ENCODE measurements at regions not wholly inside any gene's neighbourhood (a gene's known extent, or its start where the extent isn't known, plus 50 kb on each side); places are given as distances from the start of the nearest gene placed in this dataset.

GRCh38 chr2:857937-858336 is 92.7 kb upstream of the SNTG2 start:
- DNase-seq = no peak

- DNase-seq = no peak
Observed at GRCh38 chr2:857081-857480, 93.6 kb upstream of the SNTG2 start.

GRCh38 chr2:856456-856855 is 94.2 kb upstream of the SNTG2 start:
- no peak for DNase-seq

GRCh38 chr2:856041-856440 is 94.6 kb upstream of the SNTG2 start:
- no peak for DNase-seq

GRCh38 chr2:855177-855576 is 95.5 kb upstream of the SNTG2 start:
- no peak for DNase-seq

- DNase-seq = peak; percentile 16
Observed at GRCh38 chr2:854460-854859, 96.2 kb upstream of the SNTG2 start.

GRCh38 chr2:853203-853870 is 97.3 kb upstream of the SNTG2 start:
- DNase-seq = no peak

GRCh38 chr2:852168-852567 is 98.5 kb upstream of the SNTG2 start:
- no peak for DNase-seq

GRCh38 chr2:851680-852079 is 99.0 kb upstream of the SNTG2 start:
- DNase-seq = no peak

GRCh38 chr2:851078-851477 is 99.6 kb upstream of the SNTG2 start:
- no peak for DNase-seq

- no peak for DNase-seq
Observed at GRCh38 chr2:850429-850828, 100.2 kb upstream of the SNTG2 start.

GRCh38 chr2:848099-848498 is 102.5 kb upstream of the SNTG2 start:
- no peak for DNase-seq

GRCh38 chr2:847669-848068 is 103.0 kb upstream of the SNTG2 start:
- peak; percentile 45 for DNase-seq

GRCh38 chr2:844715-845114 is 105.9 kb upstream of the SNTG2 start:
- DNase-seq = no peak

GRCh38 chr2:842151-842803 is 108.4 kb upstream of the SNTG2 start:
- no peak for DNase-seq

- no peak for DNase-seq
Observed at GRCh38 chr2:841036-841435, 109.6 kb upstream of the SNTG2 start.

- DNase-seq = no peak
Observed at GRCh38 chr2:834233-834632, 116.4 kb upstream of the SNTG2 start.

GRCh38 chr2:833180-833579 is 117.5 kb upstream of the SNTG2 start:
- no peak for DNase-seq

- no peak for DNase-seq
Observed at GRCh38 chr2:832635-833034, 118.0 kb upstream of the SNTG2 start.

- DNase-seq = no peak
Observed at GRCh38 chr2:831622-832021, 119.0 kb upstream of the SNTG2 start.

- DNase-seq = no peak
Observed at GRCh38 chr2:831225-831536, 119.5 kb upstream of the SNTG2 start.

- no peak for DNase-seq
Observed at GRCh38 chr2:830419-831224, 120.0 kb upstream of the SNTG2 start.

- DNase-seq = no peak
Observed at GRCh38 chr2:829047-829446, 121.6 kb upstream of the SNTG2 start.

- DNase-seq = no peak
Observed at GRCh38 chr2:824954-825353, 125.7 kb upstream of the SNTG2 start.
